T-helper 2 cell treated with Interferon-gamma antibody and Interleukin-4, amounts not matched to agents 100 ng/mL and 5 ng/mL, for 36 hours (primary cell): ENCODE measurements at regions not wholly inside any gene's neighbourhood (a gene's known extent, or its start where the extent isn't known, plus 50 kb on each side); places are given as distances from the start of the nearest gene placed in this dataset.
"Not testable (repeated sequence)": the region's sequence is repeated elsewhere in the genome, so short reads cannot be mapped to it uniquely, and the experiment has no call there.

Experiments used
- intact Hi-C: fragments of 100-400 bp; cut with micrococcal nuclease; formaldehyde crosslinking; loops from one replicate; pipeline ENCODE4 v1.15.1; 2023

GRCh38 chr5:127133071-127133470 is 59.8 kb upstream of the C5orf63 start:
- intact Hi-C loops = no loop called here

- intact Hi-C loops = no loop called here
Observed at GRCh38 chr5:127136908-127137307, 63.6 kb upstream of the C5orf63 start.

- intact Hi-C loops = no loop called here
Observed at GRCh38 chr5:127143722-127144121, 70.4 kb upstream of the C5orf63 start.

- intact Hi-C loops = no loop called here
Observed at GRCh38 chr5:127153031-127153430, 79.7 kb upstream of the C5orf63 start.

GRCh38 chr5:127153521-127153920 is 80.2 kb upstream of the C5orf63 start:
- intact Hi-C loops = no loop called here

- intact Hi-C loops = no loop called here
Observed at GRCh38 chr5:127163750-127164149, 90.4 kb upstream of the C5orf63 start.

DNA sequence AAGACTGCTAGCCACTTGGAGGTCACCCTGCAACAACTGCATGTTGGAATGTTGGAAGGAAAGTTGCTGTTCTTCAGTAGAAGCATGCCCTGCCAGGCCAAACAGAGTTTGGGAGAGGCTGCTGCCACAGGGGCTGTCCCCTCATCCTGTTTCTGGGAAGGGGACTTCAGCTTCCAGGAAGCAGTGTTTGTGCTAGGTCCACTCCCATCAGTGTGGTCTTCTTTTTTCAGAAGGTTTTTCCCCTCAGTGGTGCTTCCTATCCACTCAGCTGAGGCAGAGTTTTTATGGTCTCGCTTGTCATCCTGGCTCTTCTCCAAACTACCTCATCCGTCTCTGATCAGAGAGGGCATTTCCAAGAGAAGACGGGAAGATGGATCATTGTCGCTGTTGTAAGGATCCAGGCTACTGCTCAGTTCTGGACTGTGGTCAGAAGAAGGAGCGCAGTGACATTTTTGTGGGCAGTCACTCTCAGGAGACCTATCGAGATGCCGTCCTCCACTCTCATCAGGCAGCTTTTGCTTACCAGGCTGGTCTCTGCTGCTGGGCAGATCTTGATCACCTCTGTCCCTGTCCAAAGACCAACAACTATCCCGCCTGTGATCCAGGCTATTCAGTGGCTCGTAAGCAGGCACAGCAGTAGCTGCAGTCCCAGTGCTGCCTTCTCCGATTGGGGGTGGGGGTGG is 97.8 kb upstream of the C5orf63 start:
- intact Hi-C loops = no loop called here

DNA sequence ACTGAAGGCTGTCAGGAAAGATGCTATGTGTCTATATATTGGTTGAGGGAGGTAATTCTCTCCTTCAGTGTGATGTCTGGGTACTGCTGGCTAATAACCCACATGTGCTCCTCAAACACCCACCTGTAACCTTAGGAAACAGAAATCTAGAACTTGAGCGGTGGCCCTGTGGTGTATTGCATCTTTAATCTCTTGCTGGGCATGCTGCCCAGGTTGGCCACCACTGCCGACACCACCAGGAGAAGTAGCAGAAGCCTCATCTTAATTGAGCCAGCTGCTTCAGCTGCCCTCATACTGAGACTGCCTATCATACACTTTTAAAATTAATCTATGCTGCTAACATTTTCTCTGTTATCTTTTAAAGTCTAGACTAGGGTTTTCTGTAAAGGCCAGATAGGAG is 103.5 kb upstream of the C5orf63 start:
- intact Hi-C loops = no loop called here

- intact Hi-C loops = not testable (repeated sequence)
Observed at GRCh38 chr5:127182631-127183030, 108.0 kb upstream of the MEGF10 start.

DNA sequence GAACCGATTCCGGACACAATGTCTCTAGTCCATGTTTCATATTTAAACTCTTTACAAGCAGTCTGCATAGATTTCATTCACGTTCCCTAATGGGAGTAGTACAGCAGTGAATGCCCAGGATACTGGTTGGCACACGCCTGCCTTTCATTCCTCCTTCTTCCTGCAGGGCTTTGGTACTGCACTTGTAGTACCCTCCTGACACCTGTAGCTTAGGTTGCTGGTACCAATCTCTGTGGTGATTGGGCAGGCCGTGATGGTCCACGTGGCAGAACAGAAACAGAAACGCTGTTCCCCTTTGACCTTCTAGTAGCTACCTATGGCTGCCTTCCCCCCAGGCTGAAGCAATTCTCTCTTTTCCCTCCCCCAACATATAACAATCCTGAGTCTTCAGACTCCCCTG is 107.3 kb upstream of the MEGF10 start:
- intact Hi-C loops = no loop called here

GRCh38 chr5:127184851-127185250 is 105.7 kb upstream of the MEGF10 start:
- intact Hi-C loops = no loop called here

DNA sequence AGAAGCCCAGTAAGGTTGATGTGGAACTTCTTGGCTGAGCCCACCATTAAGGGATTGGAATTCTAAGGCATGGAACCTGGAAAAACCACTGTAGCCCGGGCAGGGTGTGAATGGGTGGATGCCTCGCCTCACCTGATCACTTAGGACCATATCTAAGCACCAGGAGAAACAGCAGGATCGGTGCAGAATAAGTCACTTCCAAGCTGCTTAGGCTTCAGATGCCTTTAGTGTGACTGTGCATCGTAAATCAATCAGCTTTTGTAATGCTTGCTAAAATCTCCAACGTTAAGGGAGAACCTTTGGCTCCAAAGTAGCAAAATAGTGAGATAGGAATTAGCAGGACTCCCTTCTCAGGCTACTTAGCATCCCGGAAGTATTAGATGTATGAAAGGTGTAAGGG is 103.9 kb upstream of the MEGF10 start:
- intact Hi-C loops = no loop called here

DNA sequence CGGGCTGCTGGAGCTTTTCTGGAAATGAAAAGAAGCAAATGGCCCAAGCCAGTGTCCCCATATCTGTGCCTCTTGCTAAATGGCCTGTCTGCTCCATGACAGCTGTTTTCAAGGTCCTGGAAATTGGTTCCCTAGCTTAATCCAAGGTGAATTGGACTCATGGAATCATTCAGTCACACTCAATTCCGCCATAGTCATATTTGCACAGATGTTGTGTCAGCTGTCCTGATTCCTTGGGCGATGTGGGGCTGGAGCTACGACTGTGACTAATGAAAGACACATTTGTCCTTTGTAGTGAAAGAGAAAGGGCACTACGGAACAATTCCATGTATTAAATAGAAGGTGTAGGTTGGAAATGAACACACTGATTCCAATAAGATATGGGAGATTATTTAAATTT is 102.9 kb upstream of the MEGF10 start:
- intact Hi-C loops = no loop called here

GRCh38 chr5:127192150-127192549 is 98.4 kb upstream of the MEGF10 start:
- intact Hi-C loops = no loop called here

- intact Hi-C loops = no loop called here
Observed at GRCh38 chr5:127192836-127193338, 97.7 kb upstream of the MEGF10 start.

GRCh38 chr5:127196042-127196441 is 94.6 kb upstream of the MEGF10 start:
- intact Hi-C loops = no loop called here

DNA sequence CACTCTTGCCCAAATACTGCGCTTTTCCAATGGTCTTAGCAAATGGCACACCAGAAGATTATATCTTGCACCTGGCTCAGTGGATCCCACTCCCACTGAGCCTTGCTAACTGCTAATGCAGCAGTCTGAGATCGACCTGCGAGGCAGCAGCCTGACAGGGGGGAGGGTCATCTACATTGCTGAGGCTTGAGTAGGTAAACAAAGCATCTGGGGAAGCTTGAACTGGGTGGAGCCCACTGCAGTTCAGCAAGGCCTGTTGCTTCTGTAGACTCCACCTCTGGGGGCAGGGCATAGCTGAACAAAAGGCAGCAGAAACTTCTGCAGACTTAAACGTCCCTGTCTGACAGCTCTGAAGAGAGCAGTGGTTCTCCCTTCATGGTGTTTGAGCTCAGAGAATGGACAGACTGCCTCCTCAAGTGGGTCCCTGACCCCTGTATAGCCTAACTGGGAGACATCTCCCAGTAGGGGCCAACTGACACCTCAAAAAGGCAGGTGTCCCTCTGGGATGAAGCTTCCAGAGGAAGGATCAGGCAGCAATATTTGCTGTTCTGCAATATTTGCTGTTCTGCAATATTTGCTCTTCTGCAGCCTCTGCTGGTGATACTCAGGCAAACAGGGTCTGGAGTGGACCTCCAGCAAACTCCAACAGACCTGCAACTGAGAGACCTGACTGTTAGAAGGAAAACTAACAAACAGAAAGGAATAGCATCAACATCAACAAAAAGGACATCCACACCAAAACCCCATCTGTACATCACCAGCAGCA is 93.0 kb upstream of the MEGF10 start:
- intact Hi-C loops = not testable (repeated sequence)

- intact Hi-C loops = not testable (repeated sequence)
Observed at GRCh38 chr5:127202738-127203137, 87.9 kb upstream of the MEGF10 start.

GRCh38 chr5:127203818-127204217 is 86.8 kb upstream of the MEGF10 start:
- intact Hi-C loops = no loop called here

DNA sequence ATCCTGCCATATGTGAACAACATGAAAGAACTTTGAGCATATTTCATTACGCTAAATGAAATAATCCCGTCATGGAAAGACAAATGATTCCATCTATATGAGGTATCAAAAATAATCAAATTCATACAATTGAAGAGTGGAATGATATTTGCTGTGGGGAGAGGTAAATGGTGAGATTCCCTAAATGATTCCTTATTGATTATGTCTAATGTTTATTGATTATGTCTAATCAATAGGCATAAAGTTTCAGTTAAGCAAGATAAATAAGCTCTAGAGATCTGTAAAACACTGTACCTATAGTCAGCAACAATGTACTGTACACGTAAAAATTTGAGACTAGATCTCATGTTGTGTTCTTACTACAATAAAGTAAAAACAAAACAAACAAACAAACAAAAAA is 85.4 kb upstream of the MEGF10 start:
- intact Hi-C loops = no loop called here

- intact Hi-C loops = no loop called here
Observed at GRCh38 chr5:127206320-127207113, 84.1 kb upstream of the MEGF10 start.

DNA sequence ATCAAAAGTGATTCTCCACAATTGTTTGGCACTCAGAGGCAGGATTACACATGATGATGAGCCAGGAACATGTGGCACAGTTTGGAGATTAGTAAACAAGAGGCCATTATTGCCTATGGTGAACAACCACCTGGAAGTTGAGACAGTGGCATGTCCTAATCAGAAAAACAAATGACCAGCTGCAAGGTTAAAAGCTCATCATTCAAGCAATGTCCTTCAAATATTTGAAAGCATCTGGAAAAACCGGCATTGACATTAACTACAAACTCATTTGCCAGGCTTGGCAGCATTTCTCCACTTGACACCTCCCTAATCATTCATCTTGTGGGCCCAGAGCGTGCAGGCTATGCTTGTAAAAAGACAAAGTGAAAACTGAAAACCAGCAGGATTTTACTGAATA is 80.6 kb upstream of the MEGF10 start:
- intact Hi-C loops = no loop called here
